ENCODE measurements at regions not wholly inside any gene's neighbourhood (a gene's known extent, or its start where the extent isn't known, plus 50 kb on each side); places are given as distances from the start of the nearest gene placed in this dataset.

- CTCF ChIA-PET: no interaction called here
- no peaks in the 10 kb centered on the region for H3K4me1 ChIP-seq (ENCODE audit: control insufficient read depth, insufficient read depth, low read length)
Observed at GRCh38 chr5:175357995-175358394, 86.0 kb downstream of the DRD1 start.

More at GRCh38 chr5:175357995-175358394, 86.0 kb downstream of the DRD1 start:
- Histone ChIP-seq H2BK5ac (ENCODE audit: low read depth, low read length, poor library complexity, severe bottlenecking) (no peak overlapping the region), H2BK20ac (ENCODE audit: low read depth, low read length) (no peak overlapping the region), H3K27me3 (ENCODE audit: control insufficient read depth, insufficient read depth, low read length) (no peaks in the 10 kb centered on the region), H4K20me1 (ENCODE audit: insufficient read depth, low read length) (no peaks in the 10 kb centered on the region), H3K18ac (ENCODE audit: low read depth, low read length) (no peak overlapping the region), H3K27ac (ENCODE audit: insufficient read depth, low read length) (no peak overlapping the region), H3K79me1 (ENCODE audit: low read depth in 1 of 2, low read length in 2 of 2) (no peaks in the 10 kb centered on the region), H4K8ac (ENCODE audit: low read depth in 2 of 2, low read length in 2 of 2) (no peak overlapping the region), H3K9ac (ENCODE audit: low read depth, low read length) (no peak overlapping the region), H3K23ac (ENCODE audit: low read depth, low read length) (no peak overlapping the region), H3K9me1 (ENCODE audit: insufficient read depth, low read length) (no peaks in the 10 kb centered on the region; the same call in 1 of the 2 replicates), H3K14ac (replicated peaks; ENCODE audit: low read depth, low read length) (no peak overlapping the region), H3K36me3 (ENCODE audit: control insufficient read depth, insufficient read depth, low read length) (no peaks in the 10 kb centered on the region), H3K9me3 (ENCODE audit: control insufficient read depth, insufficient read depth, low read length) (no peaks in the 10 kb centered on the region), H4K91ac (ENCODE audit: insufficient read depth, low read depth, low read length) (no peak overlapping the region), H2BK120ac (ENCODE audit: low read depth, low read length) (no peak overlapping the region), H2AK9ac (replicated peaks; ENCODE audit: low read depth, low read length, poor library complexity) (no peak overlapping the region), H2AFZ (replicated peaks; ENCODE audit: low read length, poor library complexity) (no peak overlapping the region), H4K5ac (ENCODE audit: low read depth, low read length) (no peak overlapping the region), H2BK15ac (ENCODE audit: low read depth, low read length) (no peak overlapping the region), H3K4me3 (ENCODE audit: insufficient read depth, low read depth, low read length) (no peak overlapping the region), H3K4me2 (ENCODE audit: low read depth, low read length) (no peak overlapping the region), H3K56ac (ENCODE audit: extremely low read depth, insufficient read depth, low read length) (no peak overlapping the region), H2AK5ac (ENCODE audit: low read depth, low read length) (no peak overlapping the region), H3K4ac (ENCODE audit: low read depth, low read length) (no peak overlapping the region)
- intact Hi-C loops (cut with micrococcal nuclease) (no loop called here), in situ Hi-C loops (cut with MboI; ENCODE audit: low sequenced_read_pairs) (no loop called here), dilution Hi-C loops (cut with HindIII; ENCODE audit: low sequenced_read_pairs, unreplicated experiment) (no loop called here)
- POLR2A ChIA-PET (ENCODE audit: unreplicated experiment): no interaction called here
- DNase-seq (no peak), ATAC-seq (ENCODE audit: low read depth) (no peak)
- TF ChIP-seq CHD1 (IDR thresholded peaks at IDR 0.05; ENCODE audit: low read depth, low read length): no peak
- no peak for TF ChIP-seq ELK1 (IDR thresholded peaks at IDR 0.05; ENCODE audit: borderline replicate concordance, low read depth, low read length)
- no peak for TF ChIP-seq CEBPB (IDR thresholded peaks at IDR 0.05; ENCODE audit: low read depth, low read length)
- no peak for TF ChIP-seq FOS (IDR thresholded peaks at IDR 0.05; ENCODE audit: low read depth, low read length)
- TF ChIP-seq RCOR1 (IDR thresholded peaks at IDR 0.05; ENCODE audit: insufficient replicate concordance, low read length): no peak
- no peak for TF ChIP-seq USF2 (IDR thresholded peaks at IDR 0.05; ENCODE audit: low read depth, low read length)
- TF ChIP-seq RAD21 (IDR thresholded peaks at IDR 0.05; ENCODE audit: low read length): no peak
- TF ChIP-seq CTCF (conservative IDR thresholded peaks at IDR 0.05; ENCODE audit: low read depth, low read length): no peak
- TF ChIP-seq RFX5 (IDR thresholded peaks at IDR 0.05; ENCODE audit: low read depth, low read length): no peak
- TF ChIP-seq MAZ (IDR thresholded peaks at IDR 0.05; ENCODE audit: borderline replicate concordance, low read depth, low read length): no peak
- no peak for TF ChIP-seq POLR2A (IDR thresholded peaks at IDR 0.05; ENCODE audit: low read depth, low read length)
- TF ChIP-seq MXI1 (IDR thresholded peaks at IDR 0.05; ENCODE audit: borderline replicate concordance, low read depth, low read length): no peak
- no peak for TF ChIP-seq SMC3 (IDR thresholded peaks at IDR 0.05; ENCODE audit: low read depth, low read length)
- no peak for TF ChIP-seq MAFK (IDR thresholded peaks at IDR 0.05; ENCODE audit: low read depth, low read length)
- BruUV-seq (replicated peaks): no TSS peak
- WGBS, 2 experiments (ENCODE audit: extremely low coverage in 2 of 2, insufficient read length in 1 of 2): 86% methylated on average over 1 of the region's 1 CpG; no CpG with 5 or more reads in 1 of the 2 experiments
